SK-N-MC (cell line): ENCODE measurements at regions not wholly inside any gene's neighbourhood (a gene's known extent, or its start where the extent isn't known, plus 50 kb on each side); places are given as distances from the start of the nearest gene placed in this dataset.

ENCODE experiments used
- EZH2 ChIP-seq: fragments of 200-600 bp; sonication (generic); IDR thresholded peaks from one replicate; pipeline ENCODE4 v1.6.1; 2017; ENCODE audit warnings: antibody characterized with exemption
- POLR2AphosphoS5 ChIP-seq: IDR thresholded peaks from 2 replicates; pipeline ENCODE4 v1.6.1; 2012; ENCODE audit warnings: mild to moderate bottlenecking, low read depth, low read length, borderline replicate concordance

GRCh38 chr9:99506747-99507348 lies 284.8 kb downstream of the SEC61B start:
- TF ChIP-seq POLR2AphosphoS5, result no peak
- no peak for TF ChIP-seq EZH2
